ENCODE measurements at regions not wholly inside any gene's neighbourhood (a gene's known extent, or its start where the extent isn't known, plus 50 kb on each side); places are given as distances from the start of the nearest gene placed in this dataset.

DNA sequence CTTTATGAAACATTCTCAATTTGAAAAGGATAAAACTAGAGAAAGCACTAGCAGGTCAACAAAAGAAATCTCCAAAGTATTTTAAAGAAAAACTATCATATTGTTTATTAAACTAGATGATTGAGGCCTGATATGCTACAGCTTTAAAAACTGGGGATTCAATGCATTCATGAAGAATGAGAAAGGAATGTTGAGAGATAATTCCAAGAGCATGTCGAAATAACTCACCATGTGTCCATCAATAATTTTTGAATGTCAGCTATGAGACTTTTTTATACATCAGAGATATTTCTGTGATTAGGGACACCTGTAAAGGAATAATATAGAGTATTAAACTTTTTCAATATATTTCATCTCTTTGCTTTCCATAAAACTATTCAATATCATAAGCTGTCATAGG is 376.9 kb upstream of the REG3G start:
- Histone ChIP-seq H3K18ac (ENCODE audit: low read depth, low read length) (no peak overlapping the region), H2AK9ac (replicated peaks; ENCODE audit: low read depth, low read length, poor library complexity) (no peak overlapping the region), H2BK20ac (ENCODE audit: low read depth, low read length) (no peak overlapping the region), H3K4me1 (ENCODE audit: control insufficient read depth, insufficient read depth, low read length) (no peaks in the 10 kb centered on the region), H2AFZ (replicated peaks; ENCODE audit: low read length, poor library complexity) (no peak overlapping the region), H4K91ac (ENCODE audit: insufficient read depth, low read depth, low read length) (no peak overlapping the region), H2AK5ac (ENCODE audit: low read depth, low read length) (no peak overlapping the region), H2BK120ac (ENCODE audit: low read depth, low read length) (no peak overlapping the region), H3K79me1 (ENCODE audit: low read depth in 1 of 2, low read length in 2 of 2) (no peaks in the 10 kb centered on the region), H3K9ac (ENCODE audit: low read depth, low read length) (no peak overlapping the region), H3K4ac (ENCODE audit: low read depth, low read length) (no peak overlapping the region), H3K27ac (ENCODE audit: insufficient read depth, low read length) (no peak overlapping the region), H2BK5ac (ENCODE audit: low read depth, low read length, poor library complexity, severe bottlenecking) (no peak overlapping the region), H3K23ac (ENCODE audit: low read depth, low read length) (no peak overlapping the region), H4K8ac (ENCODE audit: low read depth in 2 of 2, low read length in 2 of 2) (no peak overlapping the region), H3K14ac (replicated peaks; ENCODE audit: low read depth, low read length) (no peak overlapping the region), H2BK15ac (ENCODE audit: low read depth, low read length) (no peak overlapping the region), H3K9me3 (ENCODE audit: control insufficient read depth, insufficient read depth, low read length) (peaks cover 4% of the 10 kb centered on the region), H4K5ac (ENCODE audit: low read depth, low read length) (no peak overlapping the region), H3K4me2 (ENCODE audit: low read depth, low read length) (no peak overlapping the region), H3K27me3 (ENCODE audit: control insufficient read depth, insufficient read depth, low read length) (no peaks in the 10 kb centered on the region), H3K9me1 (ENCODE audit: insufficient read depth, low read length) (no peaks in the 10 kb centered on the region), H3K4me3 (ENCODE audit: insufficient read depth, low read depth, low read length) (no peak overlapping the region), H3K56ac (ENCODE audit: extremely low read depth, insufficient read depth, low read length) (no peak overlapping the region), H3K36me3 (ENCODE audit: control insufficient read depth, insufficient read depth, low read length) (no peaks in the 10 kb centered on the region), H4K20me1 (ENCODE audit: insufficient read depth, low read length) (no peaks in the 10 kb centered on the region)
- BruUV-seq (replicated peaks) = no TSS peak
- intact Hi-C loops (cut with micrococcal nuclease) (no loop called here), dilution Hi-C loops (cut with HindIII; ENCODE audit: low sequenced_read_pairs, unreplicated experiment) (no loop called here), in situ Hi-C loops (cut with MboI; ENCODE audit: low sequenced_read_pairs) (loop anchor here (10.0 kb wide), 1 partner anchor 76 kb away; no protein-coding TSS in a partner anchor)
- POLR2A ChIA-PET (ENCODE audit: unreplicated experiment) = no interaction called here
- WGBS, 2 experiments (ENCODE audit: extremely low coverage in 2 of 2, insufficient read length in 1 of 2) = no CpG with 5 or more reads among the region's 1 CpG
- CTCF ChIA-PET = no interaction called here
- TF ChIP-seq MAFK (IDR thresholded peaks at IDR 0.05; ENCODE audit: low read depth, low read length) = no peak
- TF ChIP-seq MXI1 (IDR thresholded peaks at IDR 0.05; ENCODE audit: borderline replicate concordance, low read depth, low read length) = no peak
- TF ChIP-seq CHD1 (IDR thresholded peaks at IDR 0.05; ENCODE audit: low read depth, low read length) = no peak
- TF ChIP-seq POLR2A (IDR thresholded peaks at IDR 0.05; ENCODE audit: low read depth, low read length) = no peak
- ATAC-seq (ENCODE audit: low read depth) (no peak), DNase-seq (no peak)

Data from IMR-90 (cell line).